Spleen (tissue), 7 donors: ENCODE measurements at regions not wholly inside any gene's neighbourhood (a gene's known extent, or its start where the extent isn't known, plus 50 kb on each side); places are given as distances from the start of the nearest gene placed in this dataset.

Source experiments
- POLR2A ChIP-seq, 3 donors: fragments of 450-650 bp; IDR thresholded peaks; one replicate each; pipeline ENCODE4 v1.5.1; 2017; ENCODE audit warnings: antibody characterized with exemption in 3 of 3, mild to moderate bottlenecking in 1 of 3
- POLR2AphosphoS5 ChIP-seq, 3 donors: sonication (generic); formaldehyde crosslinking; IDR thresholded peaks; one replicate each; pipeline ENCODE4 v1.5.1; 2017; ENCODE audit warnings: antibody characterized with exemption in 3 of 3
- TF ChIP-seq, protein P1 (sequence below), 11 experiments: fragments of 200-600 bp in 7 of 11; fragments of 450-650 bp in 4 of 11; sonication (generic) in 4 of 11; IDR thresholded peaks in 8 of 11; conservative IDR thresholded peaks in 3 of 11; 1 replicate in 7 of 11; 2 replicates in 4 of 11; pipeline versions ENCODE4 v1.4.0 to v1.8.0; 2016 to 2021; ENCODE audit warnings: antibody characterized with exemption in 11 of 11, inconsistent platforms in 4 of 11, mild to moderate bottlenecking in 1 of 11
- donor health status: DM: no; HTN: no; CAD: no; lungs with moderate emphysema.
- donor health status: DM: no; HTN: no; CAD: no.
- donor health status: DM: no; HTN: no; CAD: no.

DNA sequence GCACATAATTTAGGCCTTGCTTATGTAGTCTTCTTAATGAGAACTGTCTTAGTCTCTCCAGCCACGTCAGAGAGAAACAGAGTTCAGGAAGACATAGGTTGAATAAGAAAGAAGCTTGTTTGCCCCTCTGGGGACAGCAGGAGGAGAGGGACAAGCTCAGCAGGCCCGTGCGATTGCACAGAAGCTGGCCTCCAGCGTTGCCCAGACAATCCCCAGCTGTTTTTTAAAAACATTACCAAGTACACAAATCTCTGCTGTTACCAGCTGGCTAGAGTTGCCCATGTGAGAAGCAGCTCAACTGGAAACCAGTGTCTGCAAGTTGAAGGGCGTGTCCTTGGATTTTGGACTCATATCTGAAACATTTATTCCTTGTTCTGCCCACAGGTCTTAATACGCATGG, 232.6 kb downstream of the EFCAB11 start:
- TF ChIP-seq, protein P1, sequence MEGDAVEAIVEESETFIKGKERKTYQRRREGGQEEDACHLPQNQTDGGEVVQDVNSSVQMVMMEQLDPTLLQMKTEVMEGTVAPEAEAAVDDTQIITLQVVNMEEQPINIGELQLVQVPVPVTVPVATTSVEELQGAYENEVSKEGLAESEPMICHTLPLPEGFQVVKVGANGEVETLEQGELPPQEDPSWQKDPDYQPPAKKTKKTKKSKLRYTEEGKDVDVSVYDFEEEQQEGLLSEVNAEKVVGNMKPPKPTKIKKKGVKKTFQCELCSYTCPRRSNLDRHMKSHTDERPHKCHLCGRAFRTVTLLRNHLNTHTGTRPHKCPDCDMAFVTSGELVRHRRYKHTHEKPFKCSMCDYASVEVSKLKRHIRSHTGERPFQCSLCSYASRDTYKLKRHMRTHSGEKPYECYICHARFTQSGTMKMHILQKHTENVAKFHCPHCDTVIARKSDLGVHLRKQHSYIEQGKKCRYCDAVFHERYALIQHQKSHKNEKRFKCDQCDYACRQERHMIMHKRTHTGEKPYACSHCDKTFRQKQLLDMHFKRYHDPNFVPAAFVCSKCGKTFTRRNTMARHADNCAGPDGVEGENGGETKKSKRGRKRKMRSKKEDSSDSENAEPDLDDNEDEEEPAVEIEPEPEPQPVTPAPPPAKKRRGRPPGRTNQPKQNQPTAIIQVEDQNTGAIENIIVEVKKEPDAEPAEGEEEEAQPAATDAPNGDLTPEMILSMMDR (IDR thresholded peaks at IDR 0.05 in 8 of 11, conservative IDR thresholded peaks at IDR 0.05 in 3 of 11) = no peak
- TF ChIP-seq POLR2A (IDR thresholded peaks at IDR 0.05) (no peak), POLR2AphosphoS5 (IDR thresholded peaks at IDR 0.05) (no peak)
